IgD-negative memory B cell (primary cell): ENCODE measurements at regions not wholly inside any gene's neighbourhood (a gene's known extent, or its start where the extent isn't known, plus 50 kb on each side); places are given as distances from the start of the nearest gene placed in this dataset.

ENCODE experiments used
- H3K27ac Mint-ChIP-seq, 3 donors: one replicate each; pipeline ENCODE4 v1.8.0; 2020 to 2022; ENCODE audit warnings: mild to moderate bottlenecking in 3 of 3, mixed read lengths in 3 of 3, moderate library complexity in 1 of 3
- H3K27me3 Mint-ChIP-seq: one replicate; pipeline ENCODE4 v1.8.0; 2021; ENCODE audit warnings: mixed read lengths
- H3K36me3 Mint-ChIP-seq: one replicate; pipeline ENCODE4 v1.8.0; 2020; ENCODE audit warnings: mild to moderate bottlenecking, mixed read lengths
- H3K4me1 Mint-ChIP-seq, 3 donors: one replicate each; pipeline ENCODE4 v1.8.0; 2020 to 2022; ENCODE audit warnings: mixed read lengths in 3 of 3, mild to moderate bottlenecking in 1 of 3
- H3K4me3 Mint-ChIP-seq, 4 donors: one replicate each; pipeline ENCODE4 v1.8.0; 2020 to 2022; ENCODE audit warnings: mild to moderate bottlenecking in 4 of 4, mixed read lengths in 4 of 4, moderate library complexity in 3 of 4
- H3K9me3 Mint-ChIP-seq, 3 donors: one replicate each; pipeline ENCODE4 v1.8.0; 2020 to 2021; ENCODE audit warnings: mixed read lengths in 3 of 3, mild to moderate bottlenecking in 1 of 3

- H3K27me3 Mint-ChIP-seq = no peaks in the 10 kb centered on the region
These were observed 963.2 kb downstream of the ROBO2 start for GRCh38 chr3:78003090-78003489.

DNA sequence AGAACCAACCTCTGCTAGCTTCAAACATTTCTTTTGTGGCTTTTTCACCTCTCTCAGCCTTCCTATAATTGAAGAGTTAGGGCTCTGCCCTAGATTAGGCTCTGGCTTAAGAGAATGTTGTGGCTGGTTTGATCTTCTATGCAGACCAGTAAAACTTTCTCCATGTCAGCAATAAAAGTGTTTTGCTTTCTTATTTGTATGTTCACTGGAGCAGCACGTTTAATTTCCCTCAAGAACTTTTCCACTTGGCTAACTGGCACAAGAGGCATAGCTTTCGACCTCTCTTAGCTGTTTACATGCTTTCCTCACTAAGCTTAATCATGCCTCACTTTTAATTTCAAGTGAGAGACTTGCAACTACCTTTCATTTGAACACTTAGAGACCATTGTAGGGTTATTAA, 964.7 kb downstream of the ROBO2 start:
- Mint-ChIP-seq H3K27ac (no peak overlapping the region), H3K4me3 (no peak overlapping the region), H3K4me1 (peaks cover 0 to 2% (median 0%) of the 10 kb centered on the region in 3 donors), H3K27me3 (no peaks in the 10 kb centered on the region), H3K9me3 (peaks cover 5 to 14% (median 9%) of the 10 kb centered on the region in 3 donors), H3K36me3 (peaks cover 6% of the 10 kb centered on the region)

More at GRCh38 chr3:78003090-78003489, 963.2 kb downstream of the ROBO2 start:
- peaks cover 0 to 2% (median 0%) of the 10 kb centered on the region in 3 donors for H3K4me1 Mint-ChIP-seq
- peaks cover 3% of the 10 kb centered on the region for H3K36me3 Mint-ChIP-seq
- no peak overlapping the region for H3K27ac Mint-ChIP-seq
- no peak overlapping the region for H3K4me3 Mint-ChIP-seq
- H3K9me3 Mint-ChIP-seq = peaks cover 5 to 14% (median 9%) of the 10 kb centered on the region in 3 donors

DNA sequence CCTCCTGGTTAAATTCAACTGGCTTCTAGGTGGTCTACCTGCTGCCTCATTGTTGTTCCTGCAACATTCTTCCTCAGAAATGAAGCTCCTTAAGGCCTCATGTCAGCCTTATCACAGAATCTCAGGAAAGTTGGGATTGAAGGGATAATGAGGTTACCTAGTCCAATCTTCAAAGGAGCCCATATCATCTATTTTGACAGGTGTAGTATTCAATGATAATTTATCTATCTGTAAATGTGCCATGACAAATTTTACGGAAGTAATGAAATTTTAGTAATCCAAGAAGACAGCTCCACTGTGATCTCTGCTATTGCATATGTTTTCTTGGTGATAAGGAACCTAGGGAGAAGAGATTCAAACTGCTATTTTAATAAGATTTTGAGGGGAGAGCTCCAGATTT, 973.8 kb downstream of the ROBO2 start:
- peaks cover 1% of the 10 kb centered on the region for H3K36me3 Mint-ChIP-seq
- no peaks in the 10 kb centered on the region for H3K4me1 Mint-ChIP-seq
- H3K4me3 Mint-ChIP-seq = no peak overlapping the region
- no peak overlapping the region for H3K27ac Mint-ChIP-seq
- no peaks in the 10 kb centered on the region for H3K27me3 Mint-ChIP-seq
- H3K9me3 Mint-ChIP-seq = peaks cover 0 to 5% (median 3%) of the 10 kb centered on the region in 3 donors

GRCh38 chr3:78015856-78016255, 976.0 kb downstream of the ROBO2 start:
- no peaks in the 10 kb centered on the region for H3K36me3 Mint-ChIP-seq
- H3K27ac Mint-ChIP-seq = no peak overlapping the region
- no peaks in the 10 kb centered on the region for H3K4me1 Mint-ChIP-seq
- H3K27me3 Mint-ChIP-seq = no peaks in the 10 kb centered on the region
- no peak overlapping the region for H3K4me3 Mint-ChIP-seq
- H3K9me3 Mint-ChIP-seq = peaks cover 0 to 5% (median 3%) of the 10 kb centered on the region in 3 donors

DNA sequence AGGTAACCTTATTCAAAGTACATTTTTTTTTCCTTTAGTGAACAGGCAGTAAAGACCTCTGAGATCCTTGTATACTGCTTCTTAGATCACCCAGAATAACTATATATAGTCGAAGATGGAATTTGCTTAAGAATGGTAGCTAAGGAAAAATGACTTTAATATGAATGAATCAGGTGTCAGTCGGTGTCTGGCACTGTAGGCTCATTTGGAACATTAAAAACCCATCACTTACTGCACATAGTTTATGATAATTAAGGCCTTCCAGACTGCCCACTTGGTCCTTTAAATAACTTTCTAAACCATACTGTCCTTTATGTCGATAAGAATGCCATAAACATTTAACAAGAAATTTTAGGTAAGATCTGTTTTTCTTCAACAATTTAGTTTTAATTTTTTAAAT, 981.8 kb downstream of the ROBO2 start:
- no peaks in the 10 kb centered on the region for H3K36me3 Mint-ChIP-seq
- H3K27me3 Mint-ChIP-seq = no peaks in the 10 kb centered on the region
- no peak overlapping the region for H3K27ac Mint-ChIP-seq
- H3K4me1 Mint-ChIP-seq = no peaks in the 10 kb centered on the region
- peaks cover 0 to 2% (median 0%) of the 10 kb centered on the region in 3 donors for H3K9me3 Mint-ChIP-seq
- H3K4me3 Mint-ChIP-seq = no peak overlapping the region

DNA sequence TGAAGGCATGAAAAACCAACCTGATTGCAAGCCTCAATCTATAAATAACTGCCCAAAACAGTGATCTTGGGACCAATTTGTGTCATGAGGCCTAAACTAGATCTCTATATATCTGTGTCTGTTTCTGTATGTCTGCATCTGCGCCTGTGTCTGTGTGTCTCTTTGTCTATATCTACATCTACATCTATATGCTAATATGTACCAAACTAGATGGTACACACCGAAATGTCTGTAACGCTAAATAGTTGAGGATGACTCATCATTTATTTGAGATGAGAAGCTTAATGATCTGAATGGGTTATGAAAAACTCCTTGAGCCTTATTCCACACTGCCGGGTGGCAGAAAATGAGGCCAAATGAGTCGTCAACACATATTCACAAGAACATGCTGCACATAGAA, 982.3 kb downstream of the ROBO2 start:
- Mint-ChIP-seq H3K4me1 (no peaks in the 10 kb centered on the region), H3K4me3 (no peak overlapping the region), H3K9me3 (peaks cover 0 to 2% (median 0%) of the 10 kb centered on the region in 3 donors), H3K27ac (no peak overlapping the region), H3K36me3 (no peaks in the 10 kb centered on the region), H3K27me3 (no peaks in the 10 kb centered on the region)

- Mint-ChIP-seq H3K4me1 (no peaks in the 10 kb centered on the region), H3K9me3 (peaks cover 0 to 2% (median 0%) of the 10 kb centered on the region in 3 donors), H3K27me3 (no peaks in the 10 kb centered on the region), H3K27ac (no peak overlapping the region), H3K36me3 (no peaks in the 10 kb centered on the region), H3K4me3 (no peak overlapping the region)
These were observed 983.4 kb downstream of the ROBO2 start for GRCh38 chr3:78023257-78023656.

- Mint-ChIP-seq H3K4me1 (no peaks in the 10 kb centered on the region), H3K36me3 (no peaks in the 10 kb centered on the region), H3K27ac (no peak overlapping the region), H3K27me3 (no peaks in the 10 kb centered on the region), H3K9me3 (peaks cover 0 to 2% (median 0%) of the 10 kb centered on the region in 3 donors), H3K4me3 (no peak overlapping the region)
These were observed 986.0 kb downstream of the ROBO2 start for GRCh38 chr3:78025916-78026315.

GRCh38 chr3:78026318-78026828, 986.5 kb downstream of the ROBO2 start:
- no peaks in the 10 kb centered on the region for H3K4me1 Mint-ChIP-seq
- no peak overlapping the region for H3K27ac Mint-ChIP-seq
- peaks cover 0 to 2% (median 0%) of the 10 kb centered on the region in 3 donors for H3K9me3 Mint-ChIP-seq
- H3K4me3 Mint-ChIP-seq = no peak overlapping the region
- no peaks in the 10 kb centered on the region for H3K27me3 Mint-ChIP-seq
- no peaks in the 10 kb centered on the region for H3K36me3 Mint-ChIP-seq

GRCh38 chr3:78029775-78030174, 989.9 kb downstream of the ROBO2 start:
- Mint-ChIP-seq H3K9me3 (peaks cover 0 to 6% (median 2%) of the 10 kb centered on the region in 3 donors), H3K4me1 (no peaks in the 10 kb centered on the region), H3K36me3 (no peaks in the 10 kb centered on the region), H3K4me3 (no peak overlapping the region), H3K27ac (no peak overlapping the region), H3K27me3 (no peaks in the 10 kb centered on the region)

GRCh38 chr3:78035131-78035641, 995.3 kb downstream of the ROBO2 start:
- Mint-ChIP-seq H3K4me1 (peaks cover 2 to 6% (median 4%) of the 10 kb centered on the region in 3 donors), H3K27ac (no peak overlapping the region), H3K9me3 (peaks cover 2 to 9% (median 3%) of the 10 kb centered on the region in 3 donors), H3K36me3 (no peaks in the 10 kb centered on the region), H3K27me3 (peaks cover 3% of the 10 kb centered on the region), H3K4me3 (peak overlapping the region in 3 of 4 donors; percentile 1 to 61 (median 38))

GRCh38 chr3:78041486-78041885, 1001.6 kb downstream of the ROBO2 start:
- Mint-ChIP-seq H3K27me3 (no peaks in the 10 kb centered on the region), H3K27ac (no peak overlapping the region)

GRCh38 chr3:78046566-78046965, 1006.7 kb downstream of the ROBO2 start:
- Mint-ChIP-seq H3K9me3 (peaks cover 0 to 5% (median 0%) of the 10 kb centered on the region in 3 donors), H3K27me3 (no peaks in the 10 kb centered on the region), H3K36me3 (no peaks in the 10 kb centered on the region)

More at GRCh38 chr3:78041486-78041885, 1001.6 kb downstream of the ROBO2 start:
- Mint-ChIP-seq H3K36me3 (no peaks in the 10 kb centered on the region), H3K4me3 (no peak overlapping the region), H3K9me3 (peaks cover 3 to 5% (median 3%) of the 10 kb centered on the region in 3 donors), H3K4me1 (no peaks in the 10 kb centered on the region)

DNA sequence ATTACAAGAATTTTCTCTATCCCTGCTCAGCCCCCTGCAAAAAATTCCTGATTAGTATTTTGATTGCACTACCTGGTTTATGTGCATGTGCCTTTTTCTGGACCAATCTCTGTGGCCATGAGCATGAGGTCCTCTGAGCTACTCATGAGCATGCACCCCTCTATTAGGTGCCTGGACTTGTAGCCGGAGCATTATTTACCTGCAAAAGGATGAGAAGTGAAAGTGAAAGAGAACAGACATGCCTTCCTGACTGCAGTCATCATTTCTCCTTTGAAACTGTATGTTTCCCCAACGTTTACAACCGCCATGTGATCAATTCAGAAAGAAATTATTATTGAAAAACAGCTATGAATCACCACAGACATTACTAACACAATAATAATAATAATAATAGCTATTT, 1008.8 kb downstream of the ROBO2 start:
- no peak overlapping the region for H3K27ac Mint-ChIP-seq
- H3K27me3 Mint-ChIP-seq = no peaks in the 10 kb centered on the region
- H3K4me3 Mint-ChIP-seq = no peak overlapping the region
- peaks cover 0 to 3% (median 0%) of the 10 kb centered on the region in 3 donors for H3K9me3 Mint-ChIP-seq
- no peaks in the 10 kb centered on the region for H3K36me3 Mint-ChIP-seq
- peaks cover 0 to 4% (median 0%) of the 10 kb centered on the region in 3 donors for H3K4me1 Mint-ChIP-seq

More at GRCh38 chr3:78046566-78046965, 1006.7 kb downstream of the ROBO2 start:
- Mint-ChIP-seq H3K4me1 (peaks cover 0 to 4% (median 0%) of the 10 kb centered on the region in 3 donors), H3K4me3 (no peak overlapping the region), H3K27ac (no peak overlapping the region)

- H3K9me3 Mint-ChIP-seq = peaks cover 0 to under 1% (median 0%) of the 10 kb centered on the region in 3 donors
These were observed 1009.6 kb downstream of the ROBO2 start for GRCh38 chr3:78049521-78049920.

More at GRCh38 chr3:78049521-78049920, 1009.6 kb downstream of the ROBO2 start:
- peaks cover 0 to 4% (median 0%) of the 10 kb centered on the region in 3 donors for H3K4me1 Mint-ChIP-seq
- no peaks in the 10 kb centered on the region for H3K36me3 Mint-ChIP-seq
- H3K27ac Mint-ChIP-seq = no peak overlapping the region
- H3K4me3 Mint-ChIP-seq = no peak overlapping the region
- H3K27me3 Mint-ChIP-seq = no peaks in the 10 kb centered on the region
